AG04450 (cell line): ENCODE measurements at regions not wholly inside any gene's neighbourhood (a gene's known extent, or its start where the extent isn't known, plus 50 kb on each side); places are given as distances from the start of the nearest gene placed in this dataset.
"Not testable (repeated sequence)": the region's sequence is repeated elsewhere in the genome, so short reads cannot be mapped to it uniquely, and the experiment has no call there.

Experiments used
- CTCF ChIA-PET: fragments of 300-600, 350-600 bp; formaldehyde crosslinking; extraction: SDS; loops from one replicate; lab custom pipeline; 2022; ENCODE audit warnings: antibody characterized with exemption, inconsistent platforms; lab: Charles Lee
- POLR2A ChIA-PET: fragments of 350-600 bp; formaldehyde crosslinking; extraction: SDS; loops from one replicate; lab custom pipeline; 2021; ENCODE audit warnings: antibody characterized with exemption, inconsistent platforms; lab: Yijun Ruan, JAX
- DNase-seq: peaks from one replicate; pipeline ENCODE4 v3.0.0-alpha.2; 2011; ENCODE audit warnings: low read depth, low spot score
- H3K27ac ChIP-seq: one replicate; pipeline ENCODE4 v1.5.1; 2012; ENCODE audit warnings: low read depth, low read length, control low read depth
- H3K27me3 ChIP-seq: one replicate; pipeline ENCODE4 v1.6.0; 2012; ENCODE audit warnings: low read length; ENCODE audit not compliant: control insufficient read depth, insufficient read depth
- H3K4me3 ChIP-seq: 2 replicates; pipeline ENCODE4 v1.5.1; 2011; ENCODE audit warnings: mild to moderate bottlenecking, low read depth, low read length, control low read depth
- H3K9me3 ChIP-seq: 2 replicates; pipeline ENCODE4 v1.5.1; 2012; ENCODE audit warnings: low read length; ENCODE audit not compliant: control insufficient read depth, insufficient read depth
- CTCF ChIP-seq: IDR thresholded peaks from 2 replicates; pipeline ENCODE4 v1.5.1; 2011; ENCODE audit warnings: low read depth, low read length, control low read depth, inconsistent platforms

DNA sequence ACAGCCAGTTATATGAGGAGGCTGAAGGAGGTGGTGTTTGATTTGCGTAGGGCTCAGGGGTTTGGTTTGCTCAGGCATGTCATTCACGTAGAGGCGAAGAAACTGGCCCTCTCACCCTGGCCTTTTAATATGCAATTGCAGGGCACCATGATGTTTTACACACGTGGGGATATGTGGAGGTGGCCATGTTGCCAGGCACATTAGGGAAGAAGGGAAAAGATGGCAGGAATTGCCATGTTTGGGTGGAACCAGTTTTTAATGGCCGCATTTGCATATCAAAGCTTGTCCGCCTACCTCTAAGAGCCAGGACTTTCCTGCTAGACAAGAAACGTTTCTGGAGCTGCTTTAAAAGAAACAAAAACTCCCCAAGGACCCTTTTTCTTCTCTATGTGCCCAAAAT is 1483.7 kb upstream of the GOT2 start:
- Histone ChIP-seq H3K27me3 (no peaks in the 10 kb centered on the region), H3K9me3 (peaks cover 20% of the 10 kb centered on the region), H3K4me3 (no peak overlapping the region), H3K27ac (no peak overlapping the region)
- no peak for TF ChIP-seq CTCF
- DNase-seq = no peak
- CTCF ChIA-PET = no interaction called here
- POLR2A ChIA-PET = no interaction called here

DNA sequence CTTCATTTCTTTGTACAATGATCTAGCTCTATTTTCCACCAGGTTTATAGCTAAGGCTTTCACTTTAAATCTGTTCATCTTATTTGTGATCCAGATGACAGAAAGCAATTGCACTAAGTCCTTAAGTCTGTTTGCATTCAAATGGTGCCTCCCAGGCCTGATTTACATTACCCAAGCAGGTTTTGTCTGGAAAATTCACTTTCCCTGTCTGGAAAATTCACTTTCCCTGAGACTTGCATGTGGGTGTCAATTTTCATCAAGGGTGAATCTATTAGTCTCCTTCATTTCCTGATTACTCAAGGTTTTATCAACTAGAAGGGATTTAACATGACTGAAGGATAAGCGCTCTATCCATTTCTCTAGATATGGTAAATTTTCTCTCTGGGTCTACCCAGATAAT is 1480.2 kb upstream of the GOT2 start:
- CTCF ChIA-PET = interaction anchor here (0.7 kb wide), 1 partner anchor 1134 kb away, joined by 3 read pairs; no protein-coding TSS in a partner anchor
- no peak for TF ChIP-seq CTCF

DNA sequence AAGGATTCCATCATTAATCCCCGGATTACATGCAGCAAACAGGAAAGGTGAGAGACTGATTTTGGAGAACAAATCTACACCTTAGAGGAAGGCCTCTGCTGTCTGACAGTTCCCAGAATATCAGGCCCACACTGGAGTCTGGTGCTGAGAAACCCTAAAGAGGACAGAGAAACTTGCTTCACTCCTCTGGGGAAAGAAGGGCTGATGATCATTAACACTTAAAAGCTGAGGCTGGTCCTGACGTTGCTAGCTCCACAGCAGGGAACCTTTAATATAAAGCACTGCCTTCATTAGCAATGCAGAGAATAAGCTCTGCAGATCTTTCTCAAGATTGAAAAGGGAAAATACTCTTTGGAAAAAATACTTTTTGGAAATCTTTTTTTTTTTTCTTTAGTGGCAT is 1472.4 kb upstream of the GOT2 start:
- no peak for DNase-seq
- H3K27ac ChIP-seq = no peak overlapping the region
- no peak for TF ChIP-seq CTCF
- no peak overlapping the region for H3K4me3 ChIP-seq
- peaks cover 12% of the 10 kb centered on the region for H3K9me3 ChIP-seq
- H3K27me3 ChIP-seq = no peaks in the 10 kb centered on the region
- CTCF ChIA-PET = no interaction called here
- POLR2A ChIA-PET = no interaction called here

More for the DNA sequence above, 1480.2 kb upstream of the GOT2 start:
- Histone ChIP-seq H3K27me3 (no peaks in the 10 kb centered on the region), H3K27ac (no peak overlapping the region), H3K4me3 (no peak overlapping the region), H3K9me3 (peaks cover 11% of the 10 kb centered on the region)
- POLR2A ChIA-PET = no interaction called here
- DNase-seq = no peak

DNA sequence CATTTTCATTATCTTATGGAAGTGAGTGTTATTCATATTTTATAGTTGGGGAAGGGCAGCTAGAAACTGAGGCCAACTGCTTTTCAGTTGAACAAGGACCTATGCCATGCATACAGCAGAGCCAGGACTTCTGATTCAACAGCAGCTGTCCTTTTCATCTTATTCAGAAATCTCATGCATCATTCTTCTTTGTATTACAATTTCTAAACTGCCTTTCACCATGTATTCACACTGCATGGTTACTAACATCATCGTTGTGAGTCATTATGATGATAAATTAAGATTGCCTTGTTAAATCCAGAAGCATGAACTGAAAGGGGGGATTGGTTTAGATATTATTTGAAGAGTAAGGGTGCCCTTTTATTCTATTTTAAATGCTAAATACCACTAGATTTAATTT is 1470.1 kb upstream of the GOT2 start:
- TF ChIP-seq CTCF = no peak
- ChIA-PET CTCF (interaction anchor here (0.8 to 1.4 kb wide), 3 partner anchors 792 to 1389 kb away, joined by 3 to 5 read pairs (median 3); no protein-coding TSS in a partner anchor), POLR2A (no interaction called here)
- H3K27ac ChIP-seq = no peak overlapping the region
- peaks cover 8% of the 10 kb centered on the region for H3K9me3 ChIP-seq
- no peak for DNase-seq
- H3K27me3 ChIP-seq = no peaks in the 10 kb centered on the region
- no peak overlapping the region for H3K4me3 ChIP-seq

DNA sequence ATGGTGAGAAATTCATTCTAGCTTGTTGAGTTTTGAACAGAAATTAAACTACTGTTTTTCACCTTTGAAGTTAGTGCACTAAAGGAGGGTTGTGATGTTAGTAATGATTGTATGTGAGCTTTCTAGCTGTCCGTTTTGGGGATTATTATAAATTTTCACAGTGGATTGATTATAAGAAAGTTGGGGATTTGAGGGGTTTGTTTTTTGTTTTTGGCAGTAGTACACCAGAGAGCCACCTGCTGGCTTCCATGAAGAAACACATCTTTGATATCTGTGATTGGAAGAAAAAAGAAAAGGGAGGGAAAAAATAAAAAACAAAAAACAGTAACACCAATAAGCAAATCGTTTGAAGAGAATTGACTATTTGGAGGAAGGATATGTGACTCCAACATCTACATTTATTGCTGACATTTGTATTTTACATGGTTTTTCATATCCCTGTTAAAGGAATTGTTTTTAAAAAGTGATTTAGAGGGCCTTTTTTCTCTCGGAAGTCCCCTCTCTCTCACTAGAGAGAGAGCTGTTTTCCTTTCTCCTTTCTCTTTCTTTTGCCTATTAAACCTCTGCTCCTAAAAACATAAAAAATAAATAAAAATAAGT is 1469.5 kb upstream of the GOT2 start:
- H3K9me3 ChIP-seq = peaks cover 12% of the 10 kb centered on the region
- no peak overlapping the region for H3K4me3 ChIP-seq
- no peak overlapping the region for H3K27ac ChIP-seq
- no peak for DNase-seq
- TF ChIP-seq CTCF = peak; percentile 24; the same call in 1 of the 2 replicates
- POLR2A ChIA-PET = no interaction called here
- CTCF ChIA-PET = interaction anchor here (0.8 to 1.4 kb wide), 2 partner anchors 791 to 1360 kb away, joined by 3 to 5 read pairs; no protein-coding TSS in a partner anchor
- H3K27me3 ChIP-seq = no peaks in the 10 kb centered on the region

DNA sequence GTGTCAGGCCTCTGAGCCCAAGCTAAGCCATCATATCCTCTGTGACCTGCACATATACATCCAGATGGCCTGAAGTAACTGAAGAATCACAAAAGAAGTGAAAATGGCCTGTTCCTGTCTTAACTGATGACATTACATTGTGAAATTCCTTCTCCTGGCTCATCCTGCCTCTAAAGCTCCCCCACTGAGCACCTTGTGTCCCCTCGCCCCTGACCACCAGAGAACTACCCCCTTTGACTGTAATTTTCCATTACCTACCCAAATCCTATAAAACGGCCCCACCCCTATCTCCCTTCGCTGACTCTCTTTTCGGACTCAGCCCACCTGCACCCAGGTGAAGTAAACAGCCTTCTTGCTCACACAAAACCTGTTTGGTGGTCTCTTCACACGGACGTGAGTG is 1466.6 kb upstream of the GOT2 start:
- H3K4me3 ChIP-seq, CTCF ChIA-PET, DNase-seq, H3K27me3 ChIP-seq, POLR2A ChIA-PET, H3K27ac ChIP-seq: not testable (repeated sequence)
- peaks cover 12% of the 10 kb centered on the region for H3K9me3 ChIP-seq
